ENCODE measurements at regions not wholly inside any gene's neighbourhood (a gene's known extent, or its start where the extent isn't known, plus 50 kb on each side); places are given as distances from the start of the nearest gene placed in this dataset.

GRCh38 chr12:111086947-111087700 is 166.7 kb upstream of the MYL2 start:
- no peak for DNase-seq (ENCODE audit: extremely low read depth, insufficient read length)
- H3K36me3 ChIP-seq (ENCODE audit: control insufficient read depth, insufficient read depth, low read length), result no peaks in the 10 kb centered on the region
- peaks cover 2% of the 10 kb centered on the region; the same call in 1 of the 2 replicates for H3K27me3 ChIP-seq (replicated peaks; ENCODE audit: control insufficient read depth, insufficient read depth, low read length)
- TF ChIP-seq CTCF (IDR thresholded peaks at IDR 0.05; ENCODE audit: insufficient read depth, low read length, poor library complexity, severe bottlenecking), result no peak
- H3K4me3 ChIP-seq (replicated peaks; ENCODE audit: low read depth, low read length), result no peak overlapping the region

- H3K36me3 ChIP-seq (ENCODE audit: control insufficient read depth, insufficient read depth, low read length), result no peaks in the 10 kb centered on the region
- no peak for TF ChIP-seq CTCF (IDR thresholded peaks at IDR 0.05; ENCODE audit: insufficient read depth, low read length, poor library complexity, severe bottlenecking)
- DNase-seq (ENCODE audit: extremely low read depth, insufficient read length), result no peak
- peaks cover 2% of the 10 kb centered on the region for H3K27me3 ChIP-seq (replicated peaks; ENCODE audit: control insufficient read depth, insufficient read depth, low read length)
- no peak overlapping the region for H3K4me3 ChIP-seq (replicated peaks; ENCODE audit: low read depth, low read length)
These were observed 164.7 kb upstream of the MYL2 start for GRCh38 chr12:111085096-111085495.

DNA sequence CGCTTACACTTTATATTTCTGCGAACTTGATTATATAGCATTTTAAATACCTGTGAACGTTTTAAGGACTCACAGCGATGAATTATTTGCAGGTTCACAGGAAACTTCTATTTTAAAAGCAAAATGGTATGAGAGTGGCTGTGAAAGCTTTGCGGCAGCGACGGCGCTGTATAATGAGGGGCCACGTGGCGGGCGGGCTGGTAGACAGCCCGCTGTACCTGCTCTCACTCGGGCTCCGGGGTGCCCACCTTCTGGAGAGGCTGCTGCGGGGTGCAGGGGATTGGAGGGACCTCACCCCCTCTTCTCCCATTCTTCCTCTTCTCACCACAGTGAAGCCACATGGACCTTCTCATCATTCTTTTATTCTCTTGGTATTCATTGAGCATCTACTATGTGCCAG is 164.2 kb upstream of the MYL2 start:
- DNase-seq (ENCODE audit: extremely low read depth, insufficient read length), result no peak
- Histone ChIP-seq H3K36me3 (ENCODE audit: control insufficient read depth, insufficient read depth, low read length) (no peaks in the 10 kb centered on the region), H3K27me3 (replicated peaks; ENCODE audit: control insufficient read depth, insufficient read depth, low read length) (peaks cover 2% of the 10 kb centered on the region), H3K4me3 (replicated peaks; ENCODE audit: low read depth, low read length) (no peak overlapping the region)
- no peak for TF ChIP-seq CTCF (IDR thresholded peaks at IDR 0.05; ENCODE audit: insufficient read depth, low read length, poor library complexity, severe bottlenecking)

DNA sequence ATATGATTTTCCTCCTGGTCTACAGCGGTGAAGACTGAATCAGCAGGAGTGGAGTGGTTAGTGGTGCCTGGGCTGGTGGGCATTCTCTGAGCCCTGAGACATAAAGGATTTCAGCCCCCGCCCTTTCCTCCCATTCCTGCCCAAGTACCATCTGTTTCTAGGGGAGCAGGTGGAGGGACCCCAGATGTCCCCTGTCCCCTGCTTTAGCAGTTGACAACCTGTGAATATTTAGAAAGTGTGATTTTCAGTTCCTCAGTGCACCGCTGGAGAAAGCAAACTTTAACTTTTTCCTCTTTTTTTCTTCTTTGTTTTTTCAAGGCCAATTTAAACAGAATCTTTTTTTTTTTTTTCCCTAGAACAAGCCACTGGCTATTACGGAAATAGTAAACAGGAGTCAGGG is 163.8 kb upstream of the MYL2 start:
- H3K4me3 ChIP-seq (replicated peaks; ENCODE audit: low read depth, low read length), result no peak overlapping the region
- no peak for TF ChIP-seq CTCF (IDR thresholded peaks at IDR 0.05; ENCODE audit: insufficient read depth, low read length, poor library complexity, severe bottlenecking)
- H3K36me3 ChIP-seq (ENCODE audit: control insufficient read depth, insufficient read depth, low read length), result no peaks in the 10 kb centered on the region
- peaks cover 2% of the 10 kb centered on the region for H3K27me3 ChIP-seq (replicated peaks; ENCODE audit: control insufficient read depth, insufficient read depth, low read length)
- DNase-seq (ENCODE audit: extremely low read depth, insufficient read length), result no peak

DNA sequence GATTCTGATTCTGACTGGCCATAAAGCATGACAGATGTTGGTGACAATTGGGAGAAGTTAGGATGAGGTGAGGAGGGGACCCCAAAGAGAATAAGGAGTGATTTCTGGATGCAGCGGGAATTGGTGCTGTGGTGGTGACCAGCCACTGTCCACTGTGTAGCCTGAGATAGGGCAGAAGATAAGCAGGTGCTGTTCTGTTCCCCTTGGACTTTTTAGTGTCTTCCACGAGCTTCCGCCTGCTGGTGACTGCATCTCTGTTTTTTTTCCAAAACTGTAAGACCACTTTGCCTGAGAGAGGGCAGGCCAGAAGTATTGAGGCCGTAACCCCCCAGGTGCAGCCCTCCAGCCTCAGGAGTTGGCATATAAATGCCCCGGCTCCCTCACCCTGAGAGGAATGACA is 161.2 kb upstream of the MYL2 start:
- no peak overlapping the region for H3K4me3 ChIP-seq (replicated peaks; ENCODE audit: low read depth, low read length)
- TF ChIP-seq CTCF (IDR thresholded peaks at IDR 0.05; ENCODE audit: insufficient read depth, low read length, poor library complexity, severe bottlenecking), result no peak
- peaks cover 2% of the 10 kb centered on the region for H3K27me3 ChIP-seq (replicated peaks; ENCODE audit: control insufficient read depth, insufficient read depth, low read length)
- DNase-seq (ENCODE audit: extremely low read depth, insufficient read length), result no peak
- H3K36me3 ChIP-seq (ENCODE audit: control insufficient read depth, insufficient read depth, low read length), result no peaks in the 10 kb centered on the region

DNA sequence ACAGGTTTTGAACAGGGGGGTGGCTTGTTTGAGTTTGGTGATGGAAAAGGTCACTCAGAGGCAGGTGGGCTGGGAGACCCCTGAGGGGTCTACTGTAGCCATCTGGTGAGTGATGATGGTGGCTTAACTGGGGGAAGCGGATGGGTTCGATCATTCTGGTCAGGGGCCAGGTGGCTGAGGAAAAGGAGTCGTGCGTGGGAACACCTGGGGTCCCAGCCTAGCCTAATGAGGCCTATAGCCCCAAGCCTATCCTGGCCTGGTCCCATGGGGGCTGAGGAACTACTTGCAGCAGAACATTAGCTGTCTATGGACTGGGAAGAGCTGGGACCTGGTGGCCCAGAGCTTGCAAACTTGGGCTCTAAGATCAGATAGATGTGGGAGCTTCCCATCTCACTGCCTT is 158.4 kb upstream of the MYL2 start:
- DNase-seq (ENCODE audit: extremely low read depth, insufficient read length), result no peak
- Histone ChIP-seq H3K4me3 (replicated peaks; ENCODE audit: low read depth, low read length) (no peak overlapping the region), H3K27me3 (replicated peaks; ENCODE audit: control insufficient read depth, insufficient read depth, low read length) (peaks cover 2% of the 10 kb centered on the region), H3K36me3 (ENCODE audit: control insufficient read depth, insufficient read depth, low read length) (no peaks in the 10 kb centered on the region)
- TF ChIP-seq CTCF (IDR thresholded peaks at IDR 0.05; ENCODE audit: insufficient read depth, low read length, poor library complexity, severe bottlenecking), result no peak

Data from GM06990 (cell line).